Endodermal cell (in vitro differentiated cells): ENCODE measurements at regions not wholly inside any gene's neighbourhood (a gene's known extent, or its start where the extent isn't known, plus 50 kb on each side); places are given as distances from the start of the nearest gene placed in this dataset.
A peak's percentile ranks its signal among the peaks of the same experiment; 100 is the strongest.

Experiments used
- DNase-seq: peaks from one replicate; pipeline ENCODE4 v3.0.0-alpha.2; 2017
- H3K27ac ChIP-seq: 2 replicates; pipeline ENCODE4 v1.5.1; 2013; ENCODE audit warnings: mild to moderate bottlenecking, low read depth, low read length, moderate library complexity
- H3K27me3 ChIP-seq: 2 replicates; pipeline ENCODE4 v1.6.1; 2013; ENCODE audit warnings: mild to moderate bottlenecking, low read length, moderate library complexity; ENCODE audit not compliant: insufficient read depth, control insufficient read depth, poor library complexity, severe bottlenecking
- H3K36me3 ChIP-seq: 2 replicates; pipeline ENCODE4 v1.7.0; 2013; ENCODE audit warnings: mild to moderate bottlenecking, low read length, moderate library complexity; ENCODE audit not compliant: control insufficient read depth, insufficient read depth
- H3K4me1 ChIP-seq: one replicate; pipeline ENCODE4 v1.7.0; 2013; ENCODE audit warnings: low read length; ENCODE audit not compliant: control insufficient read depth, insufficient read depth
- H3K4me3 ChIP-seq: 2 replicates; pipeline ENCODE4 v1.5.1; 2013; ENCODE audit warnings: mild to moderate bottlenecking, low read length, moderate library complexity
- H3K9ac ChIP-seq: 2 replicates; pipeline ENCODE4 v1.6.1; 2013; ENCODE audit warnings: mild to moderate bottlenecking, low read length, moderate library complexity; ENCODE audit not compliant: poor library complexity, severe bottlenecking; ENCODE audit errors: extremely low read depth
- H3K9me3 ChIP-seq: 2 replicates; pipeline ENCODE4 v1.6.1; 2013; ENCODE audit warnings: mild to moderate bottlenecking, low read length, moderate library complexity; ENCODE audit not compliant: control insufficient read depth
- H3K27ac Mint-ChIP-seq: 2 replicates; pipeline ENCODE4 v1.8.0; 2020; ENCODE audit warnings: mixed read lengths
- H3K27me3 Mint-ChIP-seq: 2 replicates; pipeline ENCODE4 v1.8.0; 2021; ENCODE audit warnings: mild to moderate bottlenecking, mixed read lengths; ENCODE audit not compliant: insufficient read depth
- H3K36me3 Mint-ChIP-seq: 2 replicates; pipeline ENCODE4 v1.8.0; 2020; ENCODE audit warnings: low read depth, mixed read lengths
- H3K4me1 Mint-ChIP-seq: 2 replicates; pipeline ENCODE4 v1.8.0; 2020; ENCODE audit warnings: mixed read lengths
- H3K4me3 Mint-ChIP-seq: 2 replicates; pipeline ENCODE4 v1.8.0; 2020; ENCODE audit warnings: mild to moderate bottlenecking, moderate library complexity, mixed read lengths
- H3K9me3 Mint-ChIP-seq: 2 replicates; pipeline ENCODE4 v1.8.0; 2020; ENCODE audit warnings: mild to moderate bottlenecking, mixed read lengths
- CTCF ChIP-seq: fragments of 200-600 bp; sonication (generic); conservative IDR thresholded peaks from 2 replicates; pipeline ENCODE4 v1.5.0; 2021; ENCODE audit warnings: antibody characterized with exemption, mild to moderate bottlenecking
- WGBS, 2 experiments: methylation state at CpG; one replicate each; pipeline versions ENCODE4 v1.1.5 to v1.1.7; 2013; ENCODE audit warnings: missing lambda C conversion rate in 2 of 2, mixed read lengths in 1 of 2; ENCODE audit not compliant: insufficient coverage in 1 of 2, insufficient read length in 1 of 2; 5-methylcytosine and 5-hydroxymethylcytosine counted together

DNA sequence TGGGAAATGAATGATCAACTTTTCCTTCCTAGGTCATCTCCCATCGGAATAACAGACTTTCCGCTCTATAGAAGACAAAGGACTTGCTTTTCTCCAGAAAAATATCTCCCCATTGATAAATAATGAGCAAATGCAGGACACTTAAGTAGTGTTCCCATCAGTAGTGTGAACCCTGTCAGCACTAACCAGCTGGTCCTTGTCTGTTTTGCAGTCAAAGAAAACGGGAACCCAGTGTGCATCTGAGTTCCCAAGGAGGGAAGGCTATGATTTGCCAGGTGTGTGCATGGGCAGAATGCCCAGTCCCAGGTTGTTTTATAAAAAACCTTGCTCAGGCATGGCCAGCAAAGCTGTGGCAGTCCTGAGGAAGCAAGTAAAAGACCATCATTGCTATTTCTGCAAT is 256.5 kb upstream of the HMGA2 start:
- no peak overlapping the region for H3K27ac ChIP-seq
- H3K4me3 Mint-ChIP-seq: no peak overlapping the region
- WGBS, 2 experiments: 94 to 100% methylated on average over 3 of the region's 3 CpGs

DNA sequence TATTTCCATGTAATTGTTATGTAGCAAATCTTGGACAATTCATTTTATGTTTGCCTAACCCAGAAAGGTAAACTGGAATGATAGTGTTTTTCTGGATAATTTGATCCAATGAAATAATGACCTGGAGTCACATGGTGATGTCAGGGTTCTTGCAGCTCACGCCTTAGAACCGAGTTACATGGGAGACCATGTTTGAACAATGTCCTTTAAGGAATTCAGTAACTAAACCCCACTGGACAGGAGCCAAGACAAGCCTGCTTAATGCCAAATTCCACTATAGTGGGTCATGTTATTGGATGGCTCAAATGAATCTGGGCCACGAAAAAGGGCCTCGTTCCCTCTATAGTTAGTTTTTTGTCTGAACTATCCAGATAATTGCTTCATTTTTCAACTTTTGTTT is 255.8 kb upstream of the HMGA2 start:
- WGBS, 2 experiments: 91 to 94% methylated on average over 4 of the region's 4 CpGs
- peaks cover 8% of the 10 kb centered on the region for H3K9me3 ChIP-seq
- peaks cover 49% of the 10 kb centered on the region for H3K27me3 ChIP-seq
- no peak overlapping the region for H3K27ac ChIP-seq
- no peaks in the 10 kb centered on the region for H3K36me3 ChIP-seq
- Mint-ChIP-seq H3K4me1 (peaks cover 25% of the 10 kb centered on the region), H3K27ac (no peak overlapping the region), H3K27me3 (peaks cover 72% of the 10 kb centered on the region), H3K36me3 (no peaks in the 10 kb centered on the region), H3K9me3 (no peaks in the 10 kb centered on the region), H3K4me3 (no peak overlapping the region)
- H3K9ac ChIP-seq: no peak overlapping the region
- no peak overlapping the region for H3K4me3 ChIP-seq
- peaks cover 6% of the 10 kb centered on the region for H3K4me1 ChIP-seq
- TF ChIP-seq CTCF: no peak
- DNase-seq: no peak

More for the DNA sequence above, 256.5 kb upstream of the HMGA2 start:
- Mint-ChIP-seq H3K27ac (no peak overlapping the region), H3K36me3 (no peaks in the 10 kb centered on the region), H3K9me3 (no peaks in the 10 kb centered on the region), H3K4me1 (peaks cover 25% of the 10 kb centered on the region), H3K27me3 (peaks cover 76% of the 10 kb centered on the region)
- no peak overlapping the region for H3K4me3 ChIP-seq
- TF ChIP-seq CTCF: no peak
- no peak for DNase-seq
- no peak overlapping the region for H3K9ac ChIP-seq
- H3K36me3 ChIP-seq: no peaks in the 10 kb centered on the region
- H3K27me3 ChIP-seq: peaks cover 55% of the 10 kb centered on the region
- H3K4me1 ChIP-seq: peaks cover 6% of the 10 kb centered on the region
- peaks cover 8% of the 10 kb centered on the region for H3K9me3 ChIP-seq

DNA sequence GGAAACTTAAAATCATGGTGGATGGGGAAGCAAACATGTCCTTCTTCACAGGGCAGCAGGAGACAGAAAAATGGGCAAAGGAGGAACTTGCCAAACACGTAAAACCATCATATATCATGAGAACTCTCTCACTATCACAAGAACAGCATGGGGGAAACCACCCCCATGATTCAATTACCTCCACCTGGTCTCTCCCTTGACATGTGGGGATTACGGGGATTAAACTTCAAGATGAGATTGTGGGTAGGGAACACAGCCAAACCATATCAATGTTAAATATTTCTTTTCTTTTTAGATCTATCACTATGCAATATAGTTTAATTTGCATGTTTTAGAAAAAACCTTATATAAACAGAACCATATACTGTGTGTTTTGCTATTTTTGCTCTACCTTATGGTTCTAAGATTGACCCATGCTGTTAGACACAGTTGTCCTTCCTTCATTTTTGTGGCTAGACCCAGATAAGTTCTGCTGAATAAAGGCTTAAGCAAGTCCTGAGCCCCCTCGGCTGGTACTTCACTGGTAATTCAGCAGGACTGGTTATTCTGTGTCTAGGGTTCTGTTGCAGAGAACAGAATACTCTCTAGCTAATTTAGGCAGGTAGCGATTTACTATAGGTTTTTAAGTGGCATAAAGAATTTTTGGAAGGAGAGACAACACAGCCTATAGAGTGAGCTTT is 253.7 kb upstream of the HMGA2 start:
- 83 to 92% methylated on average over 2 to 4 of the region's 4 CpGs for WGBS, 2 experiments
- Mint-ChIP-seq H3K36me3 (no peaks in the 10 kb centered on the region), H3K27ac (no peak overlapping the region), H3K27me3 (peaks cover 56% of the 10 kb centered on the region), H3K9me3 (peaks cover 3% of the 10 kb centered on the region), H3K4me3 (no peak overlapping the region), H3K4me1 (peaks cover 17% of the 10 kb centered on the region)
- TF ChIP-seq CTCF: peak; percentile 15
- Histone ChIP-seq H3K36me3 (no peaks in the 10 kb centered on the region), H3K27me3 (peaks cover 34% of the 10 kb centered on the region), H3K9ac (no peak overlapping the region), H3K4me1 (peaks cover 5% of the 10 kb centered on the region), H3K4me3 (no peak overlapping the region), H3K27ac (no peak overlapping the region), H3K9me3 (peaks cover 18% of the 10 kb centered on the region)
- no peak for DNase-seq
